T-helper 1 cell treated with Interleukin-12 subunit alpha and Interleukin-12 subunit beta and Interleukin-4 antibody, amounts not matched to agents 30 μg/mL and 1 μg/mL, for 36 hours (primary cell): ENCODE measurements at regions not wholly inside any gene's neighbourhood (a gene's known extent, or its start where the extent isn't known, plus 50 kb on each side); places are given as distances from the start of the nearest gene placed in this dataset.
"Not testable (repeated sequence)": the region's sequence is repeated elsewhere in the genome, so short reads cannot be mapped to it uniquely, and the experiment has no call there.

Experiments
- H3K27ac Mint-ChIP-seq: one replicate; pipeline ENCODE4 v1.8.0; 2021; ENCODE audit warnings: mild to moderate bottlenecking, mixed read lengths
- H3K27me3 Mint-ChIP-seq: one replicate; pipeline ENCODE4 v1.8.0; 2021; ENCODE audit warnings: low read depth, mixed read lengths
- H3K36me3 Mint-ChIP-seq: one replicate; pipeline ENCODE4 v1.8.0; 2021; ENCODE audit warnings: low read depth, mixed read lengths
- H3K4me1 Mint-ChIP-seq: one replicate; pipeline ENCODE4 v1.8.0; 2021; ENCODE audit warnings: low read depth, mixed read lengths
- H3K4me3 Mint-ChIP-seq: one replicate; pipeline ENCODE4 v1.8.0; 2021; ENCODE audit warnings: mild to moderate bottlenecking, moderate library complexity, mixed read lengths
- H3K9me3 Mint-ChIP-seq: one replicate; pipeline ENCODE4 v1.8.0; 2021; ENCODE audit warnings: mixed read lengths

- Mint-ChIP-seq H3K4me3 (no peak overlapping the region), H3K36me3 (no peaks in the 10 kb centered on the region), H3K4me1 (no peaks in the 10 kb centered on the region), H3K9me3 (peaks cover 10% of the 10 kb centered on the region), H3K27ac (no peak overlapping the region), H3K27me3 (no peaks in the 10 kb centered on the region)
These were observed 330.2 kb downstream of the HS3ST1 start for GRCh38 chr4:11098461-11098860.

- H3K27ac Mint-ChIP-seq, result no peak overlapping the region
- no peak overlapping the region for H3K4me3 Mint-ChIP-seq
- no peaks in the 10 kb centered on the region for H3K4me1 Mint-ChIP-seq
- H3K27me3 Mint-ChIP-seq, result no peaks in the 10 kb centered on the region
- peaks cover 9% of the 10 kb centered on the region for H3K9me3 Mint-ChIP-seq
- H3K36me3 Mint-ChIP-seq, result no peaks in the 10 kb centered on the region
These were observed 331.0 kb downstream of the HS3ST1 start for GRCh38 chr4:11097725-11098124.

DNA sequence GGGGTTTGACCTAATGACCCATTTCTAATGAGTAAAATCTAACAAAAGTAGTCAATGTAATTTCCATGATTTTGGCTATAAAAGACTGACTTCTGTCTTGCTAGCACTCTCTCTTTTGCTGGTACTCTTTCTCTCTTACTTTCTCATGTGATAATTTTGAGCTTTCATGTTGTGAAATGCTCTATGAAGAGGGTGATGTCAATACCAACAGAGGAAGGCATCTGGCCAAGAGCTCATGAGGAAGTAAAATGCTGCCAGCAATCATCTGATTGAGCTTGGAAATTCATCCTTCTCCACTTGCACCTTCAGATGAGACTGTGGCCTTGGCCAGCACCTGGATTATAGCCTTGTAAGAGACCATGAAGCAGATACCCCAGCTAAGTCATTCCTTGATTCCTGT, 347.7 kb downstream of the HS3ST1 start:
- Mint-ChIP-seq H3K4me3 (no peak overlapping the region), H3K36me3 (no peaks in the 10 kb centered on the region), H3K4me1 (no peaks in the 10 kb centered on the region), H3K27me3 (no peaks in the 10 kb centered on the region), H3K27ac (no peak overlapping the region), H3K9me3 (no peaks in the 10 kb centered on the region)

GRCh38 chr4:11079171-11079570, 349.5 kb downstream of the HS3ST1 start:
- no peaks in the 10 kb centered on the region for H3K9me3 Mint-ChIP-seq
- no peak overlapping the region for H3K4me3 Mint-ChIP-seq
- H3K27ac Mint-ChIP-seq, result no peak overlapping the region
- H3K27me3 Mint-ChIP-seq, result no peaks in the 10 kb centered on the region
- H3K4me1 Mint-ChIP-seq, result no peaks in the 10 kb centered on the region
- no peaks in the 10 kb centered on the region for H3K36me3 Mint-ChIP-seq

GRCh38 chr4:11074581-11075241, 354.0 kb downstream of the HS3ST1 start:
- no peaks in the 10 kb centered on the region for H3K27me3 Mint-ChIP-seq
- no peak overlapping the region for H3K4me3 Mint-ChIP-seq
- no peaks in the 10 kb centered on the region for H3K4me1 Mint-ChIP-seq
- H3K9me3 Mint-ChIP-seq, result no peaks in the 10 kb centered on the region
- no peaks in the 10 kb centered on the region for H3K36me3 Mint-ChIP-seq
- H3K27ac Mint-ChIP-seq, result no peak overlapping the region

DNA sequence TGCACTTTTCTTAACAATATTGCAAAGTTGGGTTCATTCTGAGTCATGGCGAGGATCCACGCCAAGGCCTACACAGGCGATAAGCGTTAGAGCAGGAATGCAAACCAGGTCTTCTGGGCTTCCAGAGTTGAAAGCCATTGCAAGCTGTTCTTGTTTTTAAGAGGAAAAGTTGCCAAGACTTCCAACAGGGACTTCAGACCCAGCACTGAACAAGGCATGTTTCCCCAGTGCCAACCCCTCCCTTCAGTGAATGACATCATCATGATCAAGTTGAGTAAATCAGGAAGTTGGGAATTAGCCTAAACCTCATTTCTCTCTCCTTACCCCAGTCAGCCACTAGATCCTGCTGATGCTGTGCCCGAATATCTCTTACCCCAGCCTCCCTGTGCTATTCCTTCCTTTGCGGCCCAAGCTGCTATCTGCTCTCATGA, 355.1 kb downstream of the HS3ST1 start:
- no peaks in the 10 kb centered on the region for H3K4me1 Mint-ChIP-seq
- H3K36me3 Mint-ChIP-seq, result no peaks in the 10 kb centered on the region
- H3K27me3 Mint-ChIP-seq, result no peaks in the 10 kb centered on the region
- H3K27ac Mint-ChIP-seq, result no peak overlapping the region
- no peaks in the 10 kb centered on the region for H3K9me3 Mint-ChIP-seq
- H3K4me3 Mint-ChIP-seq, result no peak overlapping the region

DNA sequence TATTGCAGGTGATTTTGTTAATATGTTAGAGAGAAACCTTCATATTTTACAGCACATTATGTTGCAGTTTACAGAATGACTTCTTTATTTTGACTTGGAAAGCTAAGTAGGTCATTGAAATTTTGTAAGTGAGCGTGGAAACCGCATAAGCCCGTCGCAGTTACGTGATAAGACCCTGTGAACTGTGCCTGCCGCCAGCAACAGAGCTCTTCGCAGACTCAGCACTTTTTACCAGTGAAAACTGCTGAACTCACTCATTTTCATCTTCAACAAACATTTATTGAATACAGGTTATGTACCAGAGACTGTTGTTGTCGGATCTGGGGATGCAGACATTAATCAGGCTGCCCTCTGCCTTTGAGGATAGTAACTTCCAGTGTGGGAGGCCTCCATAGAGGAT, 355.7 kb downstream of the HS3ST1 start:
- Mint-ChIP-seq H3K27ac (no peak overlapping the region), H3K4me1 (no peaks in the 10 kb centered on the region), H3K27me3 (no peaks in the 10 kb centered on the region), H3K4me3 (no peak overlapping the region), H3K36me3 (no peaks in the 10 kb centered on the region), H3K9me3 (no peaks in the 10 kb centered on the region)

DNA sequence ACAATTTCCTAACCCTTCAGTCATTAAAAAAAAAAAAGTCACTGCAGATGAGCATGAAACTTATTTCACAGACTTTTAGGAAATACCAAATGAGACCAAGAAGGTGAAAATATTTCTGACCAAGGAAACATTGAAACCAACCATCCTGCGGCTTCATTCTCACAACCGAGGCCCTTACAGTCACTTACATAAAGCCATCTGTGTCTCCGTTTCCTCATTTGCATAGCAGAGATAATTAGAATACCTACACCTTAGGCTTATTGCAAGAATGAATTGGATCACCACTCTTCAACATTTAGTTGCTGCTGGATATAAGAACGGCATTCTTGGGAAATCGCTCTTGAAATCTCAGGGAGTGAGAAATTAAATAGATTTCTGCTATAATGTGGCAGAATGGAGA, 356.2 kb downstream of the HS3ST1 start:
- Mint-ChIP-seq H3K4me1 (no peaks in the 10 kb centered on the region), H3K27ac (no peak overlapping the region), H3K36me3 (no peaks in the 10 kb centered on the region), H3K9me3 (no peaks in the 10 kb centered on the region), H3K4me3 (no peak overlapping the region), H3K27me3 (no peaks in the 10 kb centered on the region)

DNA sequence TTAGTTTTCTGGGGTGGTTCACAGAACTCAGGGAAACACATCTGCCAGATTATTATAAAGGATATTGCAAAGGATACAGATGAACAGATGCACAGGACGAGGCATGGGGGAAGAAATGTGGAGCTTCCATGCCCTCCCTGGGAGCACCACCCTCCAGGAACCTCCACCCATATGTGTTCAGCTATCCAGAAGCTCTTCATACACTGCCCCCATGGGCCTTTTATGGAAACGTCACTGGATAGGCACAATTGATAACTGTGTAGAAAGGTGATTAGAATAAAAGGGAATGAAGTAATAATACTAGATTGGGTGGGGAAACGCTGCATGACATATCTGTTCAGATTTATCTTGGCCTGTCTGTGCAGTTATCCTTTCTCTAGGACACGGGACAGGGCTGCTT, 357.9 kb downstream of the HS3ST1 start:
- no peaks in the 10 kb centered on the region for H3K36me3 Mint-ChIP-seq

DNA sequence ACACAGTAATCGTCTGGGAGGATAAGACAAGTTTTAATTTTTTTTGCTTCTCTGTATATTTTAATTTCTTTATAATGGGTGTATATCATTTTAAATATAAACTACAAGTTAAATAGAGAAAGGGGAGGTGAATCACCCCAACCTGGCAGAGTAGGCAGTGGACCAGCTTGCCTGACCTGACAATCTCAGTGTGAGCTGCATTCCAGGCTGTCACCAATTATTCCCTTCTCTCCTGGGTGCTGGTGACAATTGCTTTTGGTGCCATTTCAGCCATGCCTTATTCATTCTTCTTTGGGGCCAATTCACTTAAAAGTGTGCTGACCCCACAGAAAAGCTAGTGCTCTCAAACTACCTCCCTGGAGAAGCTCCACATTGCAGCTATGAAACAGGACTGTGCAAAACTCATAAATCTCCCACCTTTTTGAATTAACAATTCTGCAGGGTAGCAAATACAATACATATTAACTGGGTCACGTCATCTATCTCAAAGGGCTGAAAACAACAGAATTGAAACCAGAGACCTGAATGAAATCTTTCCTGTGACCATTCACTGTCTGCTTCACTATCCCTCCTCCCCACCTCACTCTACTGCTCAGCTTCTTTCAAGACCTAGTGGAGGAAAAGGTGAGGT, 359.0 kb downstream of the HS3ST1 start:
- H3K4me1 Mint-ChIP-seq, result no peaks in the 10 kb centered on the region
- H3K4me3 Mint-ChIP-seq, result no peak overlapping the region
- no peaks in the 10 kb centered on the region for H3K27me3 Mint-ChIP-seq
- no peak overlapping the region for H3K27ac Mint-ChIP-seq
- H3K36me3 Mint-ChIP-seq, result no peaks in the 10 kb centered on the region
- H3K9me3 Mint-ChIP-seq, result no peaks in the 10 kb centered on the region

More for the DNA sequence above, 357.9 kb downstream of the HS3ST1 start:
- H3K27ac Mint-ChIP-seq, result no peak overlapping the region
- no peaks in the 10 kb centered on the region for H3K27me3 Mint-ChIP-seq
- H3K4me3 Mint-ChIP-seq, result no peak overlapping the region
- no peaks in the 10 kb centered on the region for H3K9me3 Mint-ChIP-seq
- H3K4me1 Mint-ChIP-seq, result no peaks in the 10 kb centered on the region

DNA sequence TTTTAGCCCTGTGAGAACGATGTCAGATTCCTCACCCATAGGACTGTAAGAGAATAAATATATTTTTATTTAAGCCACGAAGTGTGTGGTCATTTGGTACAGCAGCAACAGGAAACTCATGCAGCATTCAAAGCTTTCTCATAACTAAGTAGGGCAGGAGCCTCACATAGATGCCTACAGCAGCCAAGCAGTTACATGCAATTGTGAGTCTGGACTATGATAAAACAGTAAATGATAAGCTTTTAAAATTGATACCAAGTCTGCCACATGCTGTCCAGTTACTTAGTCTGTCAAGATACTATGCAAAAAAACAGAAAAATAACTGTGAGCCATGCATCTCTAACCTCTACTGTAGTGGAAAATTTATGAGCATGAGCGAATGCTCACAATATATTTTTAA, 359.6 kb downstream of the HS3ST1 start:
- H3K27me3 Mint-ChIP-seq, result no peaks in the 10 kb centered on the region
- H3K4me1 Mint-ChIP-seq, result no peaks in the 10 kb centered on the region
- H3K9me3 Mint-ChIP-seq, result no peaks in the 10 kb centered on the region
- H3K27ac Mint-ChIP-seq, result no peak overlapping the region
- H3K4me3 Mint-ChIP-seq, result no peak overlapping the region
- H3K36me3 Mint-ChIP-seq, result no peaks in the 10 kb centered on the region

DNA sequence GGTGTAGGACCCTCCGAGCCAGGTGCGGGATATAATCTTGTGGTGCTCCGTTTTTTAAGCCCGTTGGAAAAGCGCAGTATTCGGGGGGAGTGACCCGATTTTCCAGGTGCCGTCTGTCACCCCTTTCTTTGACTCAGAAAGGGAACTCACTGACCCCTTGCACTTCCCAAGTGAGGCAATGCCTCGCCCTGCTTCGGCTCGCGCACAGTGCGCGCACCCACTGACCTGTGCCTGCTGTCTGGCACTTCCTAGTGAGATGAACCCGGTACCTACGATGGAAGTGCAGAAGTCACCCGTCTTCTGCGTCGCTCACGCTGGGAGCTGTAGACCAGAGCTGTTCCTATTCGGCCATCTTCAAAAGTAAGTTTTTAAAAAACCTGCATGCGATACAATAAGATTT, 362.1 kb downstream of the HS3ST1 start:
- H3K27me3 Mint-ChIP-seq, H3K36me3 Mint-ChIP-seq, H3K4me1 Mint-ChIP-seq, H3K4me3 Mint-ChIP-seq, H3K27ac Mint-ChIP-seq, H3K9me3 Mint-ChIP-seq: not testable (repeated sequence)

DNA sequence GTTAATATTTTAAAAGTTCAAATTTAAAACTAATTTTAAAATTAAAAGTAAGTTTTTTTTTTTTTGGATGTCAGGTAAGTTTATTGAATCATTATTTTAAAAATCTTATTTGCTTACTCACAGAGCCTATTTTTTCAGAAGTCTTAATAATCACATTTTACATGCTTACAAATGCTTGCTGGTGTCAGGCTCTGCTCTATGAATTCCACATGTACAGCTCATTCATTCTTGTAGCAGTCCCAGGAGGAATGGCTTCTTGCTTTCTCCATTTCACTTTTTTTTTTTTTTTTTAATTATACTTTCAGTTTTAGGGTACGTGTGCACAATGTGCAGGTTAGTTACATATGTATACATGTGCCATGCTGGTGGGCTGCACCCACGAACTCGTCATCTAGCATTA, 368.1 kb downstream of the HS3ST1 start:
- H3K4me3 Mint-ChIP-seq, H3K27ac Mint-ChIP-seq, H3K27me3 Mint-ChIP-seq, H3K36me3 Mint-ChIP-seq, H3K4me1 Mint-ChIP-seq, H3K9me3 Mint-ChIP-seq: not testable (repeated sequence)

DNA sequence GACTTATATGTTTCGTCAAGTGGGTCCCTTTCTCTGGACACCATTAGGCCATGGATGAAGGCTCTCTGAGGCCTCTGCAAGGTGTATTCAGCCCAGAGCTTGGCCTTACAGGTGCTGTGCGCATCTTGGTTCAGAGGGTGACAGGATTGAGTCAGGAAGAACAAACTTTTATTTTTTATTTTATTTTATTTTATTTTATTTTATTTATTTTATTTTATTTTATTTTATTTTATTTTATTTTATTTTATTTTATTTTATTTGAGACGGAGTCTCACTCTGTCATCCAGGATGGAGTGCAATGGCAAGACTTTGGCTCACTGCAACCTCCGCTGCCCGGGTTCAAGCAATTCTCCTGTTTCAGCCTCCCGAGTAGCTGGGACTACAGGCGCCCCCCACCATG, 370.4 kb upstream of the CLNK start:
- not testable (repeated sequence) for H3K36me3 Mint-ChIP-seq

GRCh38 chr4:11053601-11054220, 369.1 kb upstream of the CLNK start:
- no peaks in the 10 kb centered on the region for H3K9me3 Mint-ChIP-seq
- H3K27ac Mint-ChIP-seq, result no peak overlapping the region
- no peaks in the 10 kb centered on the region for H3K4me1 Mint-ChIP-seq
- no peaks in the 10 kb centered on the region for H3K36me3 Mint-ChIP-seq
- no peak overlapping the region for H3K4me3 Mint-ChIP-seq
- H3K27me3 Mint-ChIP-seq, result no peaks in the 10 kb centered on the region

More for the DNA sequence above, 370.4 kb upstream of the CLNK start:
- H3K4me3 Mint-ChIP-seq, H3K4me1 Mint-ChIP-seq, H3K9me3 Mint-ChIP-seq, H3K27me3 Mint-ChIP-seq, H3K27ac Mint-ChIP-seq: not testable (repeated sequence)
